HG02763 (cell line): ENCODE measurements at regions not wholly inside any gene's neighbourhood (a gene's known extent, or its start where the extent isn't known, plus 50 kb on each side); places are given as distances from the start of the nearest gene placed in this dataset.

Experiments used
- ATAC-seq: cut with Tn5 transposase; IDR thresholded peaks from one replicate; pipeline ENCODE4 v1.9.1; 2021; ENCODE audit warnings: mild to moderate bottlenecking, moderate library complexity; ENCODE audit not compliant: unreplicated experiment

- no peak for ATAC-seq
Measured at GRCh38 chr11:71201936-71202597, 50.3 kb downstream of the SHANK2 start.

- ATAC-seq = no peak
Measured at GRCh38 chr11:71201231-71201630, 51.1 kb downstream of the SHANK2 start.

- ATAC-seq = no peak
Measured at GRCh38 chr11:71200761-71201160, 51.6 kb downstream of the SHANK2 start.

GRCh38 chr11:71200172-71200716, 52.1 kb downstream of the SHANK2 start:
- ATAC-seq = no peak

- ATAC-seq = no peak
Measured at GRCh38 chr11:71199226-71199820, 53.1 kb downstream of the SHANK2 start.

GRCh38 chr11:71198823-71199165, 53.6 kb downstream of the SHANK2 start:
- ATAC-seq = no peak

GRCh38 chr11:71198141-71198822, 54.1 kb downstream of the SHANK2 start:
- no peak for ATAC-seq

- no peak for ATAC-seq
Measured at GRCh38 chr11:71197096-71197495, 55.3 kb downstream of the SHANK2 start.

GRCh38 chr11:71194710-71195109, 57.7 kb downstream of the SHANK2 start:
- ATAC-seq = no peak

GRCh38 chr11:71193431-71193830, 58.9 kb downstream of the SHANK2 start:
- no peak for ATAC-seq

GRCh38 chr11:71192629-71193028, 59.7 kb downstream of the SHANK2 start:
- ATAC-seq = no peak

- ATAC-seq = no peak
Measured at GRCh38 chr11:71191201-71191600, 61.2 kb downstream of the SHANK2 start.

GRCh38 chr11:71190551-71190950, 61.8 kb downstream of the SHANK2 start:
- ATAC-seq = no peak

- ATAC-seq = no peak
Measured at GRCh38 chr11:71189768-71190315, 62.5 kb downstream of the SHANK2 start.

GRCh38 chr11:71188886-71189767, 63.2 kb downstream of the SHANK2 start:
- no peak for ATAC-seq

- no peak for ATAC-seq
Measured at GRCh38 chr11:71188073-71188472, 64.3 kb downstream of the SHANK2 start.

- ATAC-seq = no peak
Measured at GRCh38 chr11:71186806-71187205, 65.6 kb downstream of the SHANK2 start.

- ATAC-seq = no peak
Measured at GRCh38 chr11:71185411-71185810, 67.0 kb downstream of the SHANK2 start.

- ATAC-seq = no peak
Measured at GRCh38 chr11:71184421-71185210, 67.8 kb downstream of the SHANK2 start.

GRCh38 chr11:71183878-71184277, 68.5 kb downstream of the SHANK2 start:
- ATAC-seq = no peak
